HG03060 (cell line): ENCODE measurements at regions not wholly inside any gene's neighbourhood (a gene's known extent, or its start where the extent isn't known, plus 50 kb on each side); places are given as distances from the start of the nearest gene placed in this dataset.

ENCODE experiments used
- ATAC-seq: cut with Tn5 transposase; IDR thresholded peaks from one replicate; pipeline ENCODE4 v1.9.1; 2021; ENCODE audit warnings: low read depth, moderate number of reproducible peaks; ENCODE audit not compliant: unreplicated experiment

DNA sequence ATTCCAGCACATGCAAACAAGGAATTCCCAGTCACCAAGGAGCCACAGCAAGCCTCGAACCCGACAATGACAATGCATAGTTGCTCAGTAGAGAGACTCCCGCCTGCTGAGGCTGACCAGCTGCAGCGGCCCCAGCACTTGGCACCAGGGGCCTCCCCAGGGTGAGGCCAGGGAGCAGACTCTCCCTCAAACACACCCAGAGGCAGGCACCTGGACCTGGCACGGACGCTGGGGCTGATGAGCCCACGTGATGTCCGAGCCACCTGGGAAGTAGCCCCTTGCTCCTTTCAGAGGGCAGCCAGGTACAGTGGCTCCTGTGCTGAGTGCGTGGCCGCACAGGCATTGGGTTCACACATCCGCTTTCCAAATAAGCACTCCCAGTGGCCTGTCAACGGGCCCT, 315.9 kb upstream of the TGFBR2 start:
- ATAC-seq = no peak

DNA sequence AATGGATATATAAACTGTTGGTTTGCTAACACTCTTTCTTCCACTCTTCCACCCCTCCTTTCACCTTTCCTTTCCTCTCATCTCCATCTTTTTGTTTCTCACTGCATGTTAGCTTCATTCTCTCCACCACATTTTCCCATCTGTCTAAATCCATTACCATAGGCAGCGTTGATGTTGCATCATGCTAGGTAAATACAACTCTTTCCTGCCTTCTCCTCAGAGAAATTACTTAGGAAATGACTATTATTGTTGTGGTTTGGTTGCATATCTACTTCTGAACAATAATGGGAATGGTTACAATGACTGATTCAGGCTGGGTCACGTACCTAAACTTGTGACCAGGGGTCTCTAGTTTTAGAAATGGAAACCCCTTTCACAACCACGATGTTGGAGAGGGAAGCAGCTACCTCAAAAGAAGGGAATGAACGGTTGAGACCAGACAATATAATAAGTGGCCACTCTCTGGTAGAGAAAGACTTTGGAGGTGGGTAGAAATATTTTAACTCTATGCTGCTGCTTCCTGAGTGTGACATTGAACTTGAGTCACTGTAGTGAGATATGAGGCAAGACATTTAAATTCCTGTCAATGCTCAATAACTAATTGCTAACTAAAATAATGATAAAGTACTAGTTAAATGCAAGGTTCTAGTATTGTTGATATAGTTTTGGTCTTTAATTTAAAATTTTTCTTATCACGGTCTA, 314.1 kb upstream of the TGFBR2 start:
- ATAC-seq = no peak

DNA sequence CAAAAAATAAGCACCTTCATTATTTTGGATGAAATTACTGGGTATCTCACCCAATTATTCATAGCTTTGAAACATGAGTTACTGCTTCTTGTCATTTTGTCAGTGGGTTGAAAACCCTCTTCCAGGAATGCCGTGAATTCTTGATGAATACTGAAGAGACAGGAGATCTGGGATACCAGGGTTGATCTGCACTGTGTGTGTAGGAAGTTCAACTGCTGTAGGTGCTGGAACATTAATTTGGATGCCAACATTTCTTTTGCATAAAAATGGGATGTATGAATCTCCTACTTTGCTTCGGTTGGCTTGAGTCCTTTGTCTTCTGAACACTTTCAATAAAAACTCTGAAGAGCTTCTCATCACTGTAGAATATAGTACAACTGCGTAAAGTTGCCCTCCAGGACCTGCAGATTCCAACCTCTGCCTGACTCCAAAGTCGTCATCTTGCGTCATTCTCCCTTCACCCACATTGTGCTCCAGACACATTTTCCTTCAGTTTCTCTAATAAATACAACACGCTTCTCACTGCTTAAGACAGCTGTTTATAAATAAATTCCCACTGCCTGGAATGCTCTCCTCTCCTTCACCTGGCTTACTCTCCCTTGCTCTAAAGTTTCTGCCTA, 312.7 kb upstream of the TGFBR2 start:
- no peak for ATAC-seq

DNA sequence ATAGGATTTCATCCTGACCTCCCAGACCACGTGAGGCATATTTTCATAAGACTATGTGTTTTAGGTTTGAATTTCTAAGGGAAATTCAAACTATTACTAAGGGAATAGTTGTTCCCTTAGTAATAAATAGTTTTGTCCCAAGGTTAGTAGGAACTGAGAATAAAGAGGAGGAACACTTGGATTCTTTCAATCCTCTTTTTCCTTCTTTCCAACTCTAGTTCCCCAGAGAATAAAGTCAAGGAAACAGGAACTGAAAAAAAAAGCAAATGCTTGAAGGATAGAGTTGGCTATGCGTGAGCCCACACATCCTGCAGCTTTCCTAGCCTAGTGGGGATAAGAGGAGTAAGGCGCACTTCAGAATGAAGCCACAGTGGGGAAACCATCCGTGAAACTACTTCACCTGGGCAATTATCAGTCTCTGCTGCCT, 312.1 kb upstream of the TGFBR2 start:
- ATAC-seq = no peak

DNA sequence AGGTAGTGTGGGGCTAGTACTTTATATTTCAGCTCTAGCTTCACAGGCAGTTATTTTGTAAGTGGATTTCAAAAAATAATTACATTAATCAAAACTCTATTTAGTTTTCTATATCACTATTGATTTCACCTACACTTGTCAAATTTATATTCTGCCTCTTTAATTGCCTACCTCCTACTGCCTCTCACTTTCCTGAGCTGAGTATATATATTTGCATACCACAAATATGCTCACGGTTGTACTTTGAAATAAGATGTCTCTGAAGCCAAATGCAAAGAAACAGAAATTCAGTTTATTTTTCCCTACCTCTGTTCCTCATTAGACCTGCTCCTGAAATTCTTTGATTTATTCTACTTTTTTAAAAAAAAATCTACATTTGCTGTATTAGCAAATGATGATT, 309.3 kb upstream of the TGFBR2 start:
- ATAC-seq = no peak

DNA sequence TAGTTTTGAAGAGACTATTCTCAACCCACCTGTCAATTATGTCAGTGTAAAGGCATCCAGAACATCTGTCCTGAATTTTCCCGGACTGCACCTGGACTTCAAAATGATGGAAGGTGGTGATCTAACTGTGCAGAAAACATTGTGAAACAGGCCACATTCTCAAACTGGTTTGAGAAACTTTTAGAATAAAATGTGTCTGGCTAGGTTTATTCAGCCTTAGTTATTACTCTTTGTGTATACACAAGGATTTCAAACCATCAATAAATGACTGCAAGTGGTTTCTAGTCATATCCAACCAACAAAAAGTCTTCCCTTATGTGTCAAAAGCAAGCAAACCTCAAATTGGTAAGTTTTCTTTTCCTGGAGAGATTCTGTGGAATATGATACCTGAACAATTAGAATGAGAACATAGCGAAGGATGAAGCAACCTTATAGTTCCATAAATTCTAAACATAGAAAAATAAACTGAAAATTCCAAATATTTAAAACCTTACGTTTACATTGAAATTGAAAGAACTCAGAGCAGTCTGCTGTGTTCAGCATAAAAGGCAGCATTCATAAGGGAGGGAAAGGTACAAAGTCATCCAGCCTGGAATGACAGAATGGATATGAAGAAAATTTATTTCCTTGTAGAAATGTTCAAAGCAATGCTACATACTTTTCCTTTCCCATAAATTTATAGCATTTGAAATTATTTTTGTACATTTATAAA, 306.6 kb upstream of the TGFBR2 start:
- ATAC-seq = no peak

DNA sequence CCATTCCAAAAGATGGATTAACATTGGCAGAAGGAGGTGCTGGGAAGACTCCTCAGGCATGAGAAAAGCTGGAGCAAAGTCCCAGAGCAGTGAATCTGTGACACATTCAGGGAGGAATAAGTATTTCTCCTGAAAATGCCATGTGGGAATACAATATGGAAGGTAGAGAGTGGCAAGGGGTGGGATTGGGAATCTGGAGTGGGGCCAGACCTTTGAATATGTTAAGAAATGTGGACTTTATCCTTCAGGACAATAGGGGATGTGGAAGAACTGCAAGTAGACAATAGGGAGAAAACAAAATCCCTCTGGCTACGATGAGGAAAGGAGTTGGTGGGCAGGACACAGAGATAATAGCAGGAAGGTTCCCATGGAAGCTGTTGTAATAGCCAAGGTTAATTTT, 305.6 kb upstream of the TGFBR2 start:
- ATAC-seq = no peak

DNA sequence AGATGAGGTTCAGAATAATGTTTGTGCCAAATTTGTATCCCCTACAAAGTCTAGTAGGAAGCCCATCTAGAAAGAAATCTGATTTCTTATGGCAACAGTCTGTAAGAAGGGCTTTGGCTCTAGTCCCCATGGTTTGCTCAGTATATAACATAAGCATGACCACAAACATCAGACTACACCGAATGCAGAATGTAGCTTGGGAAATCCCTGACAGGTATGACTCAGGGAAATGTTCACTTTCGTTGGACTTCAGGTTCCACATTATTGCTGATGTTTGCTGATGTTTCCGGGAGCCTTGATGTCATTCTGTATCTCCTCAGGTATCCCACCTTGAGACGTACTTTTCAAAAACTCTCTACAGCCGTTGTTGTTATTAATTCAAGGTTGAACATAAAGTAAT, 304.4 kb upstream of the TGFBR2 start:
- ATAC-seq = no peak

DNA sequence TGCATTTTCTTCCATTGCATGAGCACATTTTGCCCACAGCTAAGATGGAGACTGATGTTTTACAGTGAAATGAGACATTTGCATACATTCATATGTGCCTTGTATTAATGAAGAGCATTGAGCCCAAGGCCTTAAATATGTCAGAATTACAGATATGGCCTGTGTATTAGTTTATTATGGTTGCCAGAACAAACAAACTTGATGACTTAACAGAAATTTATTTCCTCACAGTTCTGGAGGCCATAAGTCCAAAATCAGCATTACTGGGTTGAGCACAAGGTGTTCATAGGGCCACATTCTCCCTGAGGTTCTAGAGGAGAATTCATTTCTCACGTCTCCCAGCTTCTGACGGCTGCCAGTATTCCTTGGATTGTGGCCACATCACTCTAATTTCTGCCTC, 302.6 kb upstream of the TGFBR2 start:
- ATAC-seq = no peak

DNA sequence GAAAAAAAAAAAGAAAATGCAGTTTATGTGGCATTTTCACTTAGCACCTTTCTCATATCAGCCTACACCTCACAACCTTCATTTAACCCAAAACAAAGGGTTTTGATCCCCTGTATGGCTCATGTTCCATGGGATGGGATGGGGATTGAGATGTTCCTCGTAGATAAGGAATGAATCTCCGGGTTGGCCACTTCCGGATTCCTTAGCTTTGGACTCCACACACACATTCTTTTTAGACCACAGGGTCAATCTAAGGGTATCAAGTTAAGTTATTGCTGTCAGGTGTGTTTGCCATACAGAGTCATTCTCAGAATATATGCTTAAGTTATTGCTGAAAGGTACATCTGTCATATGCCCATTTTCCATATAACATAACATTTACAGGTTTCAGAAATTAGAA, 301.4 kb upstream of the TGFBR2 start:
- ATAC-seq = no peak

DNA sequence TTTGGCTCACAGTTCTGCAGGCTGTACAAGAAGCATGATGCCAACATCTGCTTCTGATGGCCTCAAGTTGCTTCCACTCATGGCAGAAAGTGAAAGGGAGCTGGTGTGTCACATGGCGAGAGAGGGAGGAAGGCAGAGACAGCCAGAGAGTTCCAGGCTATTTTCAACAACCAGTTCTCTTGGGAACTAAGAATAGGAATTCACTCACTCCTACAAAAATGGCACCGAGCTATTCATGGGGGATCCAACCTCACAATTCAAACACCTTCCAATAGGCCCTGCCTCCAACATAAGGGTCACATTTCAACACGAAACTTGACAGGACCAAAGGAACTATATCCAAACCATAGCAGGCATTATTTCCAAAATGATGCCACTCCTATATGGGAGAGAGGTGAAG, 299.5 kb upstream of the TGFBR2 start:
- ATAC-seq = no peak

DNA sequence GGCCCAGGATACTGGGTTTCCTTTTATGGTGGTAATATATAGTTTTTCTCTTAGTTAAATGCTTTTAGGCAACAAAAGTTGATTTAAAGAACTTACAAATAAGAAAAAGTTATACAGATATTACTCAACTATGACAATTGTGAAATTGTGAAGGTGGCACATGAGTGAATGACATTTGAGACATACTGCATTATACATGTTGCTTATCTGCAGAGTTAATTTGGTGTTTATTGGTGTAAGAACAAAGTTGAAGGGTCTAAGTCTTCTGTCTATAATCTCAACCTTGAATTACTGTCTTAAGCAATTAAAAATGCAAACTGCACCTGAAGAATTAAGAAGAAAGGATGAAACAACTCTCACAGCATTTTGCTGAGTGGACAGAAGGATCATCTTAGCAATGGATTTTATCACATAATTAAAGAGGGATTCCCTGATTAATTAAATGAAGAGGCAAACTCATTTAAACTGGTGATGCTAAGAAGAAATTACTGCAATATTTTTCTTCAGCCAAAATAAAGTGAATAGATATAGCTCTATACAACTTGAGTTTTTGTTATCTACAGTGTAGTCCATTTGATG, 298.9 kb upstream of the TGFBR2 start:
- no peak for ATAC-seq

DNA sequence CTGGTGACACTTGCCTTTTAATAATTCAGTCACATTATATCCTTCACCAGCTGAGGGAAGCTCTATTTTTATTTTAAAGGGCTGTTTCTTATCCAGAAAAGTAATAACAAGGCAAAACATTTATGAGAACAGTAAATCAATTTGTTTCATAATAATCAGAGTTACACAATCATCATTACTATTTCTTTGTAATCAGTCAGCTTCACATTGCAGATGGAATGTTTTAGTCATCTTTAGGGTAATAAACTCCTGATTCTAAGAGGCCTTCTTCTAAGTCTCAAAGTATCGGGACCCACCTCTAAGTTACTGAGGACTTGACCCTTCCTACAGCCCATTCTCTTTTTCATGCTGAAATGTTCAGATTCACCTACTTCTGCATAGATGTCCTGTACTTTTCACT, 298.3 kb upstream of the TGFBR2 start:
- no peak for ATAC-seq

DNA sequence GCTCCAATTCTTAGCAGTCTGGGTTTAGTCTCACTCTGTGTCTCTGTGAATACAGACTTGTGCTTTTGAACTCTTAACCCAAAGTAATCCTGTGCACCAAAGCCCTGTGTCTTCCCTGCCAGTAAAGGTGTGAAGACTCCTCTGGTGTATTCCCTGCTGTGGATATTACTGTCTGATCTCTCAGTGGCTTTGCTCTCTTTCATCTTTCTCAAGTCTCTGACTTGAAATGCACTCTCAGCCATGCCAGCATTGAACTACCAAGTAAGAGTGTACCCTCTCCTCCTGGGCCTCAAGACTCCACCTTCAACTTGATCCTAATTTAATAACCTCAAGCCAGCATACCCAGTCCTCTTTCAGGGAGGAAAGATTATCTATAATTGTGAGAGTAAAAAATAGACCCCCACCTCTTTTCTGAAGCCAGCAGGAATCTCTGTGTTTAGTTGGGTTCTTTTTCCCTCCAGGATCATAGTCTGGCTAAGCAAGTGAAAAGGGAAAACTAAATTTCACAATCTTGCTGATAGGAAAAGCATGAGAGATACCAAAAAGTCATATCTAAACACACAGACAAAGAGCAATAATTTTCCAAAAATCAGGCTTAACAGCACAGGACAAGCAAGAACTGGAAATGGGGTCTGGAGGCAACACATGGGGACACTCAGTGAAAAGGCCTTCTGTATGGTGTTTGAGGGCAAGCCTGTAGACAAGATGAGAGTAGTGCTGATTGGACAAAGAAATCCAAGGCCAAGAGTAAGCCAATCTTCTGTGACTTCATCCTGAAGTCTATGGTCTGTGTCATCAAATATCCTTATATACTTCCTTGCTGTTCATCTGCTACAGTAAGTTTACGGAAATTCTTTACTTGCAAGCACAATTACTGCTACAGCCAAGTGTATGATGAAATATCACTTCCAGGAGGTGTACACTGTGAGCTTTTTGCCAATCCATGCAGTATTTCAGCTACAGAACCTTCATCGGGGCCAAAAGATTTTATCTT, 296.1 kb upstream of the TGFBR2 start:
- ATAC-seq = no peak

DNA sequence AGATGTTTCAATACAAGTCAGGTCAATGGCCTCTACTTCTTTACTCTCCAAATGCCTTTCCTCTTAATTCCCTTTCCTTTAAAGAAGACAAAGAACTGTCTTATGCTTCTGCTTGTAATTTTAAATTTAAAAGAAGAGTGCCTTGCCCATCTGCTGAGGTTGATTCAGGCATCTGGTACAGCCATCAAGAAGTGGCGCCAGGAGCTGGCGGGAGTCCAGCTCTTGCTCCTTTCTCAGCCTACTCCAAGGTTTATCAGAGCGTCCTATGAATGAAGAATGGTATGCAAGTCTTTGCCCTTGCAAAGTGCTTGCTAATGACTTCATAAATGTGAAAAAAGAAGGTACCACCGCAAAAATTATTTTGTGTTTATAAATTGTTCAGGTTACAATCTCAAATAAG, 294.6 kb upstream of the TGFBR2 start:
- ATAC-seq = no peak

DNA sequence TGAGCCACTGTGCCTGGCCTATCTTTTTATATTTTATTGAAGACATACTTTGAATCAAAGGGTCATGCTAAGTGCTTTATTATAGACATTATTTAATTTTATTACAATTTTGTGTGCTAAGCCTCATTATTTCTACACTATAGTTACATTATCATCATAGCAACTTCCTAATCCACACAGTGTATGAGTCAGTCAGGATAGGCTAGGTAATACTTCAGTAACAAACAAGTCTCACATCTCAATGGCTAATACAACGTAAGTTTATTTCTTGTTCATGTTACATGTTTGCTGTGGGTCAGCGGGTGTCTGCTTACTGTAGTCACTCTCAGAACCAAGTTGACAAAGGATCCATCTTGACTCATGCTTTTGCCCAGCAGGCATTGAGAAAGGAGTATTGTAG, 292.6 kb upstream of the TGFBR2 start:
- ATAC-seq = no peak

DNA sequence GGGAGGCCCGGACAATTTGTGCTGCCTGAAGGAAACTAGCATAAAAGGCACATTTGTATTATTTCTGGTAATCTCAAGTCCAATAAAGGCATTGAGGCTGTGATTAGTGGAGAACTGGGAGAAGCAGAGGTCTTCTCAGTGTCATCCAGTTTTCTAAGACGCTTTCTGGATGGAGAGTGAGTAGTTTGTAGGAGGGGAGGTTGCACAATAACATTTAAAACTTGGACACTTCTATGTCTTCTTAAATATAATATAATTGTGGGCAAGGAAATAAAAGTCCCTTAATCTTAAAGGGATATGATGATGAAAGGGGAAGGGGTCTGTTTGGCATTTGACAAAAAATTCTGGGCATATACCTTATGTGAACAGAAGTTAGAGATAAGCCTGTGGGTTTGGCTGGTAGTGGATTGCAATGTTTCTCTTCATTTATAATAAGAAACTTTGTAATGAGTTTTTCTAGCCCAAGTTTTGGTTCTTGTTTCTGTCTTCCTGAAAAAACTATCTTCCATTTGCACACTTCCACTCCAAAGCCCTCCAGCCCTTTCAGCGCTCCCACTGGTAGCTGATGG, 291.6 kb upstream of the TGFBR2 start:
- ATAC-seq = no peak

DNA sequence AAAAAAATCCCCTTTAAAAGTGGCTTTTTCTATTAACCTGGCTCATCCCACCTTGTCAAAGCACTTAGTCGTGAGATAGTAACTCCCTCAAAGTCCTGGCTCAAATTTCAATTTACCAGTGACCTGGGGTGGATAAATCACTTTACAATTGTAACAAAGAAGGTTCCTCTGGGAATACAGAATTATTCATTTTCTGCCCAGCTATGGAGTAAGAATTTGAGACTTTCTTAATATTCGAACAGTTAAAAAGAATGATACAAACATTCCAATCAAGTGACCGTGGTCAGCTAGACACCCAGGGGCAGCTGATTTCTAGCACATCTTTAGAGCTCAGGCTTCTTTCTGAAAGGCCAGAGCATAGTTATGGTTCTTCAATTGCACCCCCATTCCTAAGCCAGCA, 291.0 kb upstream of the TGFBR2 start:
- no peak for ATAC-seq

DNA sequence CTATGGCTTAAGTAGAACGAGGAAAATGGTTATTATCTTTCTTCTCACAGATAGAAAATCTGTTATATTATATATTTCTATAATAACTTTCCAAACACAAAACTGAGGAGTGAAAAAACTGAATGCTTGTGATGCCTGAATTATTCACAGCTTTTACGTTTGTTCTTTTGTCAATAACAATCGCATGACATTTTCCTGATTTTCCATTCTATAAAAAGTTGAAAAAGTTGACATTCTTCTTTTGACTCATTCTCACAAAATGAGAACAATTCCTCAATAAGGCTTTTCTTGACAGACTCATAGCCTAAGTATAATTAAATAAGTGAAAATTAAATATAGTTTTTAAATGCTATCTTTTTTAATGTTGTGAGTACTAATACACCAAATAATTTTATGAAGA, 288.8 kb upstream of the TGFBR2 start:
- no peak for ATAC-seq

DNA sequence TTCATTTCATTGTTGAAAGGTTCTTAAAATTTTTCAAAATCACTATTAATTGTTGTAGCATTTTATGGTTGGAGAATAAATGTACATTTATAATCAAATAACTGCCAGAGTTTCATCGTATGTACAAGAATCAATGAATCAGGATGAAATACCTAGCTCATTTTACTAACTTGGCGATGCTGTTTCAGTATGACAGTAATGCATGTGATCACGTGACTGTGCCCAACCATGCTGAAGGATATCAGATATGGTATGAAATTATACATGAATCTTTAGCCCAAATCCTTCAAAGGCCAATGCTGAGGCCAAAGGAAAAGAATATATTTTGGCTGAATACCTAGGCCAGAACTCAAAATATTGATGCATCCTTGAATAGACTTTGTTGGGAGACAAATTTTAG, 288.3 kb upstream of the TGFBR2 start:
- ATAC-seq = no peak
